PC-3 (cell line): ENCODE measurements at regions not wholly inside any gene's neighbourhood (a gene's known extent, or its start where the extent isn't known, plus 50 kb on each side); places are given as distances from the start of the nearest gene placed in this dataset.

Source experiments
- CTCF ChIP-seq: fragments of 300-600 bp; sonication (generic); conservative IDR thresholded peaks from 2 replicates; pipeline ENCODE4 v1.5.1; 2017; ENCODE audit warnings: antibody characterized with exemption, low read depth, mild to moderate bottlenecking, low read length
- EZH2 ChIP-seq: fragments of 300-600 bp; sonication (generic); IDR thresholded peaks from one replicate; pipeline ENCODE4 v1.6.1; 2017; ENCODE audit warnings: antibody characterized with exemption, mild to moderate bottlenecking, low read length; ENCODE audit not compliant: unreplicated experiment
- EZH2phosphoT487 ChIP-seq: fragments of 300-600 bp; sonication (generic); IDR thresholded peaks from 2 replicates; pipeline ENCODE4 v1.6.1; 2018; ENCODE audit warnings: mild to moderate bottlenecking, antibody characterized with exemption, low read length, borderline replicate concordance

- no peak for TF ChIP-seq CTCF
- no peak for TF ChIP-seq EZH2
- TF ChIP-seq EZH2phosphoT487 = no peak
These were observed 63.0 kb upstream of the RBM24 start for GRCh38 chr6:17218023-17218748.
